ENCODE measurements at regions not wholly inside any gene's neighbourhood (a gene's known extent, or its start where the extent isn't known, plus 50 kb on each side); places are given as distances from the start of the nearest gene placed in this dataset.

DNA sequence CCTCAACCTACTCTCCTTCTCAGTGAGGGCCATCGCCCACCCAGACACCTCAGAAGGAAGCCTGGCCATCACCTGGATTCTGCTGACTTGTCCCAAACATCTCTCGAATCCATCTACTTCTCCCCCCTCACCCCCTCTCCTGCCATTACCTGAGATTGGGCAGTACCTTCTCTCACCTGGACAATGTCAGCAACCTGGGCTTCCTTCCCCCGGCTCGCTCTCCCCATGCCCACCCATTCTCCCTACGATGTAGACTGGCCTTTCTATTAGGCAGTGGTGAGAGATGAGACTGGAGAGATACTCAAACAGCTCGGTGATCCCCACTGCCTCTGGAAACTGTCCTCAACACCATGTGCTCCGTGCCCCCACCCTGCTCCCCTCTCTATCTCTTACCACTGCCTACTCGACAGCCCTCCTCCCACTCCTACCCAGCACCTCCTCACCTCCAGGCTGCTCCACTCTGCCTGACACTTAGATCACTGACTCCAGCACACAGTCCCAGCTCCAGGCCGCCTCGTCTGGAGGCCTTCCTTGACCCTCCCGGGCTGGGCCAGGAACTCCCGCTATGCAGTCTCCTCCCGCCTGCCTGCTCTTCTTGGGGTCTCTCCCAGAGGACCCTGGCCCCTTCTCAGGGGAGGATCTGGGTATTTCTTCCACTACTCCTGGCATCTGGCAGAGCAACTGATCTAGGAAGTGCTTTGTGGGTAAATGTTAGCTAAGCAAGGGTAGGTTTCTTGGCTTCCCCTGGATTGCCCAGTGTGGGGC, 235.8 kb upstream of the NLRP1 start:
- no peak for DNase-seq (ENCODE audit: low read depth)

DNA sequence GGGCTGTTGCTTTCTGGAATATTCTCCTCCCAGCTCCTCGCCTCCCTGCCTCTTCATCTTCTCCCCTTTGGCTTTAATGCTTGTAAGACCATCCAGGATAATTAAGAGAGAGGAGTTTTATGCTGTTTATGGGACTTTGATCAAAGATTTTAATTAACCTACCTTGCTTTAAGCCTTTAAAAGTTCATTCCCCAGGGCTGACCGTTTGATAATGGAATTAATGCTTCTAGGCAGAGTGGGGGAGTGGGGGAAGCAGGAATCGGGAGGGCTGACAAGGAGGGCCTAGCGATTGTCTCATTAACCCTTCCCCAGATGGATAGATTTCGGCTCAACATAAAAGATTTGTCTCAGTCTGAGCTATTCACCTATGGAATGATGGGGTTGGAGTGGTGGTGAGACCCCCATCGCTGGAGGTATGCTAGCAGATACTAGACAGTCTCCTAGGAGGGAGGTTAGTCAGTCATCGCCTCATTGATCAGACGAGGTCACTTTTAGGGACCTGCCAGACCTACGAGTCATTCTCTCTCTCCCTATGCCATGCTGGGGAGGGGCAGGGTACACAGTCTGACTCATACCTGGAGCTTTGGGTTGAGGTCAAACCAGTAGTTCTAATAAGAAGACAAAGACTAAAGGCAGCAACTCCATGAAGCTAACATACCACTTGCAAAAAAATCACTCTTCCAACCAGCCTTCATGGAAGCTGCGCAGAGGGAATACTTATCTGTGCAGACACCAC, 236.6 kb upstream of the NLRP1 start:
- no peak for DNase-seq (ENCODE audit: low read depth)

DNA sequence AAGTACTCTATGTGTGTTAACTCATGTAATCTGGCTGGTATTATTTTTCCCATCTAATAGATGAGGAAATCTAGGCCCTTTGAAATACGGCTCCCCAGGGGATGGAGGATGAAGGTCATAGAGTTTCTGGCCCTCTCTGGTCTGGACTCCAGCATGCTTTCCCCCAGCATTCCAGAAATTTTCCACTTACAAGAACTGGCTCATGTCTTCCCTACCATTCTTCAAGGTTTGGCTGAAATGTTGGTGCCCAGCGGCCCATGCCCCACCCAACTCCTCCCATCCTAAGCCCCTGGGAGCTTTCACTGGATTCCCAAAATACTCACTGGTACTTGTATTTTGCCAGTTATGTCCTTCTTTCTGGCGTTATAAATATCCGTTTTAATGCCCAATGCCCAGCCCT, 237.5 kb upstream of the NLRP1 start:
- DNase-seq (ENCODE audit: low read depth), result no peak

DNA sequence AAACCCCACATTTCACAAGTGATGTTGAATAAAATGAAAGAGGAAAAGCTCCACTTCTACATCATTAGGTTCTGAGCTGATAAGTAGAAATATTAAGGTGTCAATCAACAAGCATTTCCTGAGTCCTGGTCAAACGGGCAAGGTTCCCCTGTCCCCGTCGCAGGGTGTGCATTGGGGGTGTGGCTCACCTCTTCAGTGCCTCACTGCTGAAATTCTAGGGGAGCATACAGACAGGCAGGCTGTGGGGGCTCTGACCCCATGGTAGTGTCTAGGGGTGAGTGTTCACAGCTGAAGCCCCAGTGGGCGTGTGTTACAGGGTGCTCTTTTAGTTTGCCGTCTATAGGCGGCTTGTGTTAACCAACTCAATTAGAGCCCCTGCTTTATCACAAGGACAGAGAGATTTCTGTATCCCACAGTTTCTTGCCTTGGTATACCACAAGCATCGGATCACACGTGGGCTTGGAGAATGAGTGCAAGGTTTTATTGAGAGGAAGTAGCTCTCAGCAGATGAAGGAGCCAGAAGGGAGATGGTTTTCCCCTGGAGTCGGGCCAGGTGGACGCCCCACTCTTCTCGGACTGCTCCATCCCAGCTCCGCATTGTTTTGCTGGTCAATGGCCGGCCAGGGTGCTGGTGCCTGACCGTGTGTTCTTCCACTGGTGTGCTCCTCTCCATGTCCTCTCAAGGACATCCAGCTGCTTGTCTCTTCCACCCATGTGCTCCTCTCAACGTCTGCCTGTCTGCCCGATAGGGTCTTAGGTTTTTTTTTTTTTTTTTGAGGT, 238.2 kb upstream of the NLRP1 start:
- DNase-seq (ENCODE audit: low read depth), result no peak

GRCh38 chr17:5823219-5823618, 238.9 kb upstream of the NLRP1 start:
- no peak for DNase-seq (ENCODE audit: low read depth)

- no peak for DNase-seq (ENCODE audit: low read depth)
Observed at GRCh38 chr17:5825717-5826330, 241.5 kb upstream of the NLRP1 start.

GRCh38 chr17:5826384-5826783, 242.1 kb upstream of the NLRP1 start:
- no peak for DNase-seq (ENCODE audit: low read depth)

DNA sequence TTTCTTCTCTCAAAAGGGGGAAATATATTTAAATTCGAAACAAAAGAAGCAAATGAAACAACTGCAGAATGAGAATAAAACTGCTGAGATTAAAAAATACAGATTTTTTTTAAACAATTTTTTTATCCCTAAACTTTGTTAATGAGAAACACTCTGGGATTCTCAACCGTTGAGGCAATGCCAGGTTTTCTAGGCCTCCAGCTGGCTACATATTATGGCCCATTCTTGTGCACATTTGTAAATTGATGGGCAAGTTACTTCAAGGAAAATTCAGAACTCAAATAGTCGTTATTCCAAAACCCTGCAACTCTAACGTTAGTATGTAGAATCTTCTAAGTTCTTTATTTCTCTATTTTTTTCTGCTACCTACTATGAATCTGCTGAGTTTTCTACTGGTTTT, 239.3 kb upstream of the WSCD1 start:
- DNase-seq (ENCODE audit: low read depth), result no peak

GRCh38 chr17:5832886-5833285, 237.3 kb upstream of the WSCD1 start:
- no peak for DNase-seq (ENCODE audit: low read depth)

DNA sequence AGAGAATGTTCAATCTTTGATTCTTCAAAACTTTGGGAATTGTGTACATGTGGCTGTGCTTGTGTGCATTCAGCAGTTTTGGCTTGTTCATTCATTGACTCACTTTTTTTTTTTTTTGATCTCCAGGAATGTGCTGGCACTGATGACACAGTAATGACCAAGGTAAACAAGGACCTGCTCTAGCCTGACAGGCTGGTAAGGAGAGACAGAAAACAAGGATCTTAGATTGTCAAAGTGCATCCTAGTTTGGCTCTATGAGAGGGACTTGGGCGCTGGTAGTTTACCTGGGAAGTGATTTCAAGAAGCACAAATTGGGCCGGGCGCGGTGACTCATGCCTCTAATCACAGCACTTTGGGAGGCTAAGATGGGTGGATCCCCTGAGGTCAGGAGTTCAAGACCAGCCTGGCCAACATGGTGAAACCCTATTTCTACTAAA, 233.1 kb upstream of the WSCD1 start:
- DNase-seq (ENCODE audit: low read depth), result no peak

- no peak for DNase-seq (ENCODE audit: low read depth)
Observed at GRCh38 chr17:5838661-5839300, 231.4 kb upstream of the WSCD1 start.

GRCh38 chr17:5840811-5841446, 229.2 kb upstream of the WSCD1 start:
- DNase-seq (ENCODE audit: low read depth), result no peak

GRCh38 chr17:5841862-5842261, 228.3 kb upstream of the WSCD1 start:
- DNase-seq (ENCODE audit: low read depth), result no peak

- DNase-seq (ENCODE audit: low read depth), result no peak
Observed at GRCh38 chr17:5843366-5844026, 226.7 kb upstream of the WSCD1 start.

- no peak for DNase-seq (ENCODE audit: low read depth)
Observed at GRCh38 chr17:5846001-5846400, 224.2 kb upstream of the WSCD1 start.

DNA sequence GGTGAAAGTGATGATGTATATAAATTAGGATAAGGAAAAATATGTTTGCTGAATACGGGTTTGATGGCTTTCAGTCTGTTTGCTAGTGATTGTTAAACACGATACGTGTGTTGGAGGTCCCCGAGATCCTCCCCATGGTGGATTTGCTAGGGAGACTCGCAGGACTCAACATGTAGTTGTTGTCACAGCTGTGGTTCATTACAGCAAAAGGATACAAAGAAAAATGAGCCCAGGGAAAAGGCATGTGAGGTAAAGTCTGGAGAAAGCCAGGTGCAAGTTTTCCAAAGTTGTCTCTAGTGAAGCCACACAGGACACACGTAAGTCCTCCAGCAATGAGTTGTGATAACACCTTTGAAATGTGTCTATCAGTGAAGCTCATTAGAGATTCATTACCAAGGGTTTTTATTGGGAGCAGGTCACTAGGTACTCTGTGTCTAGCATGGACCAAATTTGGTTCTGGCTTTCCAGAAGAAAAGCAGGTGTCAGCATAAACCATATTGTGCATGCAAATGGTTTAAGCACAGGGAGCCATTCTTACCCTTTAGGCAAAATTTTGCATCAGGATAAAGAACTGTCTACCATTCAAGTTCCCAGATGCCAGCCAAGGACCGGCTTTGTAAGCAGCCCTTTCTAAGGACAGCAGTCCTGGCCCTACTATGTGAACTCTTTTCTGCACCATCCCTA, 215.2 kb upstream of the WSCD1 start:
- no peak for DNase-seq (ENCODE audit: low read depth)

DNA sequence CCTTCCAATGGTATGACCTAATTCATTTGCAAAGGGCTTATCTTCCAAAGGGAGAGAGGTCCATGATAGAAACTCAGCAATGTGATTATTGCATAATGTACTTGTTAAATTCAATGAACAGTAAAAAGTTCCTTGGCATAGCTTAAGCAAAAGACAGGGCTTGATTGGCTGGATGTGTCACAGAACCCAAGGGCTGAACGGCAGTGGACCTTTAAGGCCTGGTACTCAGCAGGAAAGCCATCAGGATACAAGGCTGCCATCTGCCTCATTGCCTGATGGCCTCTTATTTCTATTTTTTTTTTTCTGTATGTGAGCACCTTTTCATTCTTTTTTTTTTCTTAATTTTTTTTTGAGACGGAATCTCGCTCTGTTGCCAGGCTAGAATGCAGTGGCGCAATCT, 208.9 kb upstream of the WSCD1 start:
- no peak for DNase-seq (ENCODE audit: low read depth)

DNA sequence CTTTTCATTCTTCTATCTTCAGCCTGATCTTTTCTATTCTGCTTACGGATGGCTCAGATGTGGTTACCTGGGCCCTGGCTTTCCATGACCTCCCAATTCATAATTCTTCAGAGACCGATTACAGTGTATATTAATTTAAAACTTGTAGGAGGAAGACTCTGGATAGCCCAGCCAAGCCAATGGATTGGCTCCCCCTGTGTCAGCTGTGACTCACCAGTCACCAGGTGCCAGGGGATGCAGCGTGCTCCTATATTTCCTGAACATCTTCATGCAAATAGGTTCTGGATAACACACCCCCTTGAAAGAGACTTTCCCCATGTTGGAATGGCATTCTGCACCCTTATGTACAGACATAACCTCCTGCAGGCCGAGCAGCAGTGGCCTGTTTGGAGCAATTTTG, 208.3 kb upstream of the WSCD1 start:
- DNase-seq (ENCODE audit: low read depth), result no peak

- no peak for DNase-seq (ENCODE audit: low read depth)
Observed at GRCh38 chr17:5862395-5862794, 207.8 kb upstream of the WSCD1 start.
